BJ (cell line): ENCODE measurements at regions not wholly inside any gene's neighbourhood (a gene's known extent, or its start where the extent isn't known, plus 50 kb on each side); places are given as distances from the start of the nearest gene placed in this dataset.

Source experiments
- CTCF ChIA-PET: fragments of 350-600 bp; formaldehyde crosslinking; extraction: SDS; loops from one replicate; lab custom pipeline; 2021; ENCODE audit warnings: antibody characterized with exemption, inconsistent platforms; lab: Yijun Ruan, JAX
- POLR2A ChIA-PET: fragments of 300-600 bp; sonication (Branson Sonifier 250); formaldehyde crosslinking; extraction: SDS; loops from one replicate; lab custom pipeline; 2021; ENCODE audit warnings: antibody characterized with exemption; lab: Charles Lee
- DNase-seq: peaks from one replicate; pipeline ENCODE4 v3.0.0-alpha.2; 2011; ENCODE audit warnings: low read depth
- H3K27me3 ChIP-seq: 2 replicates; pipeline ENCODE4 v1.6.0; 2011; ENCODE audit warnings: low read length; ENCODE audit not compliant: control insufficient read depth, insufficient read depth
- H3K36me3 ChIP-seq: 2 replicates; pipeline ENCODE4 v1.5.1; 2011; ENCODE audit warnings: low read length; ENCODE audit not compliant: control insufficient read depth, insufficient read depth
- H3K4me3 ChIP-seq: 2 replicates; pipeline ENCODE4 v1.5.1; 2011; ENCODE audit warnings: low read depth, mild to moderate bottlenecking, control low read depth, low read length
- TF ChIP-seq, protein P1 (sequence below): IDR thresholded peaks from 2 replicates; pipeline ENCODE4 v1.5.1; 2011; ENCODE audit warnings: low read depth, mild to moderate bottlenecking, control low read depth, inconsistent platforms, low read length, moderate library complexity; ENCODE audit not compliant: insufficient read depth

GRCh38 chr10:1980459-1980858 is 243.1 kb upstream of the ADARB2 start:
- no peak for DNase-seq
- no peak overlapping the region for H3K4me3 ChIP-seq
- ChIA-PET POLR2A (no interaction called here), CTCF (no interaction called here)
- H3K27me3 ChIP-seq, result no peaks in the 10 kb centered on the region
- H3K36me3 ChIP-seq, result no peaks in the 10 kb centered on the region
- TF ChIP-seq, protein P1, sequence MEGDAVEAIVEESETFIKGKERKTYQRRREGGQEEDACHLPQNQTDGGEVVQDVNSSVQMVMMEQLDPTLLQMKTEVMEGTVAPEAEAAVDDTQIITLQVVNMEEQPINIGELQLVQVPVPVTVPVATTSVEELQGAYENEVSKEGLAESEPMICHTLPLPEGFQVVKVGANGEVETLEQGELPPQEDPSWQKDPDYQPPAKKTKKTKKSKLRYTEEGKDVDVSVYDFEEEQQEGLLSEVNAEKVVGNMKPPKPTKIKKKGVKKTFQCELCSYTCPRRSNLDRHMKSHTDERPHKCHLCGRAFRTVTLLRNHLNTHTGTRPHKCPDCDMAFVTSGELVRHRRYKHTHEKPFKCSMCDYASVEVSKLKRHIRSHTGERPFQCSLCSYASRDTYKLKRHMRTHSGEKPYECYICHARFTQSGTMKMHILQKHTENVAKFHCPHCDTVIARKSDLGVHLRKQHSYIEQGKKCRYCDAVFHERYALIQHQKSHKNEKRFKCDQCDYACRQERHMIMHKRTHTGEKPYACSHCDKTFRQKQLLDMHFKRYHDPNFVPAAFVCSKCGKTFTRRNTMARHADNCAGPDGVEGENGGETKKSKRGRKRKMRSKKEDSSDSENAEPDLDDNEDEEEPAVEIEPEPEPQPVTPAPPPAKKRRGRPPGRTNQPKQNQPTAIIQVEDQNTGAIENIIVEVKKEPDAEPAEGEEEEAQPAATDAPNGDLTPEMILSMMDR, result no peak

DNA sequence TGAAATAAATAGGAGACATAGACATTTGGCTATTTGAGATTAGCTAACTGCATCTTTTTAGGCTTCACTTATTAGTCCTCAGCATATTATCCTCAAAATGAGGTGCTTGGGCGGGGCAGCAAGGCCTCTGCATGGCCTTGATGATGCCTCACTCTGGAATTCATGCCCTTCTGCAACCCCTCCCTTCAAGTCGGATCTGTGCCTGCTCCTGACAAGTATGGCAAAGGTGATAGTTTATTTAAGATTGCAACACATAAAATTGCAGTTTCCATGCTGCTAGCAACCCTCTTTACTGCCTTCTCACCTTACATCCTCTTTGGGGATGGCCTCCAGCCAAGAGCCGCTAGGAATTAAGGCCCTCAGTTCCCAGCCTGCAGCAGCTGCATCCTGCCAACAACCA is 241.3 kb upstream of the ADARB2 start:
- no peak overlapping the region for H3K4me3 ChIP-seq
- CTCF ChIA-PET, result no interaction called here
- POLR2A ChIA-PET, result no interaction called here
- DNase-seq, result no peak
- H3K36me3 ChIP-seq, result no peaks in the 10 kb centered on the region
- no peaks in the 10 kb centered on the region for H3K27me3 ChIP-seq
- TF ChIP-seq, protein P1, result no peak

GRCh38 chr10:1977461-1977860 is 240.1 kb upstream of the ADARB2 start:
- ChIA-PET CTCF (no interaction called here), POLR2A (no interaction called here)
- DNase-seq, result no peak
- no peaks in the 10 kb centered on the region for H3K36me3 ChIP-seq
- TF ChIP-seq, protein P1, result no peak
- no peak overlapping the region for H3K4me3 ChIP-seq
- H3K27me3 ChIP-seq, result no peaks in the 10 kb centered on the region

DNA sequence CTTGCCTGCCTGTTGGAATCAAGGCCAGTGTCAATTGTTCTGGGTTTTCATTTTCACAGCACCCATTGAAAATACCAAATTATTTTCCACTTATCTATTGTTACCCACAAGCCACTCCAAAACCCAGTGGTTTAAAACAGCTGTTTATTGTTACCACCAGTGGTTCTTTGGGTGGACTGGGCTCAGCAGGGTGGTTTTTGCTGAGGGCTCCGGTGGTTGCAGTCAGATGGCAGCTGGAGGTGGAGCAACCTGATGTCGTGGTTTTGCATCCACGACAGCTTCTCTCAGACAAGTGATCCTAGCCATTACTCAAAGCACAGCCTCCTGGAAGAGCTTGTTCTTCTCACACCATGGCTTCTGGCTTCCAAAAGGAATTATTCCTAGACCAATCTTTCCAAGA is 235.1 kb upstream of the ADARB2 start:
- CTCF ChIA-PET, result no interaction called here
- Histone ChIP-seq H3K27me3 (no peaks in the 10 kb centered on the region), H3K4me3 (no peak overlapping the region), H3K36me3 (no peaks in the 10 kb centered on the region)
- POLR2A ChIA-PET, result no interaction called here
- TF ChIP-seq, protein P1, result no peak
- DNase-seq, result no peak

DNA sequence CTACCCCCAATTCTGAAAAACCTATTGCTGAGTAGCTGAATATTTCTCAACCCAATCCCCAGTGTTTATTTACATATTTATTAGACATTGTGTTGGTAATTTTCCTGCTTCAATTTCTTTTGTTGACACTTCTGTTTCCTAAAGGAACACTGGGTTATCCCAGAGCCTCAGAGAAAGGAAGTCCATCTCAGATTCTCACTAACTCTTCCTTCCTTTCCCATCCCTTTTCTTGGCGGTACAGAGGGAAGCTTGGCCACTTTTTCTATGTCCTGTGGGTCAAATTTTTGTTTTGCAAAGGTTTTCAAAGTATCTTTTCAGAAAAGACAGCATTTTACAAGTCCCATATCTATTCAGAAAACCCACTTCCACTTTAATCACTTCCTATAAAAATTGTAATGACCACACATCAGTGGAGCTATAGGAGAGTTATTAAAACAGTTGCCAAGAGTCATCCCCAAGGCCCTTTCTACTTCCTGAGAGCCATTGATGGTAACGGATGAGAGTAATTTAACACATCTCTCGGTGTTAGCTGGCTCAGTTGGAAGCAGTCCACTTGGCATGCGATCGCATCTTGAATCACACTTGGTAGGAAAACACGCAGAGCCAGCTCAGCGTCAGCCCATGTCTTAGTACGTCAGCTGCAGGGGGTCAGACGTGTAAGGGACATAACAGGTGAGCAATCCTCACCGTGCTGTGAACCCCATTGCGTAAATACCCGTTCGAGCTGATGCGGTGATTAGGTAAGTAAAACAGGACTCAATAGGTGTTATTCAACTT is 231.1 kb upstream of the ADARB2 start:
- TF ChIP-seq, protein P1, result no peak
- ChIA-PET CTCF (no interaction called here), POLR2A (no interaction called here)
- Histone ChIP-seq H3K4me3 (no peak overlapping the region), H3K27me3 (no peaks in the 10 kb centered on the region), H3K36me3 (no peaks in the 10 kb centered on the region)
- DNase-seq, result no peak
